ENCODE measurements at regions not wholly inside any gene's neighbourhood (a gene's known extent, or its start where the extent isn't known, plus 50 kb on each side); places are given as distances from the start of the nearest gene placed in this dataset.

DNA sequence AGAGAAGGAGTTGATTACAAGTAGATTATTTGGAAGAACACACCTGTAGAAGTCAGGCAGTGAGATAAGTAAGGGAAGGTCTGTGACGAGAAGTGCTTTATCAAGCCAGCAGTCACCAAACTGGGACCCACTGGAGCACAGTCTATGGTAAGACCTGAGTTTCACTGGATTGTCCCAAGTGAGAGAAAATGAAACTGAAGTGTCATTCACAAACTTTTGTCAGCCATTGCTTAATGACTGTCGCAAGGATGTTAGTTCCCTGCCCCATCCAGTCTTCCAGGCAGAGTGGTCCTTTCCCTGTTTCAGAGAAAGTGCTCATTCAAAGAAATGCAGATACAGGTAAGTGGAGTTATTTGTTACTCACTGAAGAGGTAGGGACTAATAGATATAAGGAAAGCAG is 728.0 kb upstream of the TENM4 start:
- no peak for DNase-seq (ENCODE audit: low read depth in 2 of 2)

DNA sequence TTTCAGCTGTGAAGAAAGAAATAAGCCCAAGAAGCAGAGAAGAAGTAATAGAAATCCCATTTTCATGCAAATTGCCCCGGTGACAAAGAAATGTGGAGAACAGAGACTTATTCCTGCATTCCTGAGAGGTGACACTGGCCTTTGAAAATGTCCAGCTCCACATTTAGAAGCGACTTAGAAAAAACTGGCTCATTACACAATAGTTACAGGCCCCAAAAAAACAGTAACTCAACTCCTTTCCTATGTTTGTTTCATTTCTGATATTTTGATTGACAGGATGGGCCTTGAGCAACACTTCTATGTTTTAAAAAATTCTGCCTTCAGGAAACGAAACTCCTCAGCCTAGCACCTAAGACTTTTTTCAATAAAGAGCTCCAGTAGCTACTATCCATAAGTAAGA is 726.9 kb upstream of the TENM4 start:
- no peak for DNase-seq (ENCODE audit: low read depth in 2 of 2)

DNA sequence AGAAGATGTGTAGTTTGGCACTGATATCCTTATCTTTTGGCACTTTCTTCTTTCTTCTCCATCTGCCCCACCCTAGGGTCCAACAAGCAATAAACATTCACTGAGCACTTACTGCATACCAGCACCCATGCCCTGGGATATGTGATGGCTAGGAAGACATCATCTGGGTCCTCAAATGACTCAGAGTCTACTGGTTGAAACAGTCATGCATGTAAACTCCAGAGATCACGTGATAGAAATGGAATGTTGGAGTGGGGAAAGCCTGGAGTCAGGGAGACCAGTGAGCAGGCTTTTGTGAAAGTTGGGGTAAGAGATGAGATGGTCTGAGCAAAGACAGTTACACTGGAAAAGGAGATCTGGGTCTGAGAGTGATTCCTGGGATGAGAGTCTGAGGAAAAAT is 724.9 kb upstream of the TENM4 start:
- no peak for DNase-seq (ENCODE audit: low read depth in 2 of 2)

DNA sequence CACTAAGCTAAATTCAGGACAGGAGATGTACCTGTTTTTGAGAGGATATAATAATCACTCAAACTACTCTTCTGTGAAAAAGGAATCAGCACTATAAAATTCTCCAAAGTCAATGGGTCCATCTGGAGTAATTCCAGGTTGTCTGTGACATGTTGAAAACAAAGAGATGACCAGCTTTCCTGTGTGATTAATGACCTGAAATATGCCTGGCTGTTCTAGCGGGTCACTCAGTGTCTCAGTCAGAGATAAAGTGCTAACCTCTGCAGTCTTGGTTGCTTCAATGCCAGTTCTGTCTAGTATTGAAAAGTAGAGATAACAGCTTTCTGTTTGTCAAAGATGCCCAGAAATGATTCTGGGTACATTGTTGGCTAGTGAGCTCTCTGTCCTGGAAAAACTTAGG is 722.6 kb upstream of the TENM4 start:
- no peak for DNase-seq (ENCODE audit: low read depth in 2 of 2)

DNA sequence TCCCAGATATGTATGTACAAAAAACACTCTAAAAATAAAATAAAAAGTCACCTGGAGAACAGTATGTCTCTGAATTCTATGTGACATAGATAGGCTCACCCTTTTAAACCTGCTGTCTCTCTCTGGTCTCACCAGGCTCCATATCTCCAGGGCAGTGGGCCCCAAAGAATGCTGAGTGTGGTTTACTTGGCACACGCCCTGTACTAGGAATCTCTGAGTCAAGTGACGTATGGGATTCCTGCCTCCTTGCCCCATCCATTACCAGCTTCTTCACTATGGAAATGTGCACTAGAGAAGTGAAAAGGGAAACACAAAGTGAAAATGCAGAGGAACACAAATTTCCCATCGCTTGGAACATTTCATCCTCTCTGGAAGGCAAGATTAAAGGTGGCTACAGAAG is 722.2 kb upstream of the TENM4 start:
- no peak for DNase-seq (ENCODE audit: low read depth in 2 of 2)

DNA sequence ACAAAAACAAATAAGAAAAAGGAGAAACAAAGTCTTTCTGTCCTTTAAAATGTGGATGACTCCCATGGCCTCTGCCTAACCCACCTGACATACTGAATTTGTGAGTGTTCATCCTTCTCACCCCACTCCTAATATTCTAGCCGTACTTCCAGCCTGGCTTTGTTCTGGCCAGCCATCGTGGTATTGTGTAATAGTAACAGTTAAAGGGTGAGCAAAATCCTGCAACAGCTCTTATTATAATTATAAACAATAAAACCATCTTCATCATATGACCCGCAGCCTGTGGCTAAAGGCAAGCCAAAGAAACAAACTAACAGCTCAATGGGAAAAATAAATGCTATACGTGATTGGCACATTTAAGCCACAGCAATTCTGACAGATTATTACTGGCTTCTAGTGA is 721.6 kb upstream of the TENM4 start:
- no peak for DNase-seq (ENCODE audit: low read depth in 2 of 2)

DNA sequence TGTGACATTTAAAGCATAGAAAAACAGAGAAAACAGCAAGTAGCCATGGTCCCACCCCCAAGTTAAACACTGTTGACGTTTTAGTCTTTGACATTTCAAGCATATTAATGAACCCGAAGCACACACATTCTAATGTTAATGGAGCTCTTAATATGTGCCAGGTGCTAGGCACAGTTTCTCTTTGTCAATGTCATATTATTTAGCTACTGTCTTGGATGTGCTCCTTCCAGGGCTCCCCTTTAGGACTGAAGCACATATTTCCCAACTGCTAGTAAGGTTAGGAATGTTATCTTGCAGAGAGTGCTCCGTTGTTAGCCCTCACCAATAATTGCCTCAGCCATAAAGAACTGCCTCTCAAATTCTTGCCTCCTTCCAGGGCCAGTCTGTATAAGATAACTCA is 716.6 kb upstream of the TENM4 start:
- no peak for DNase-seq (ENCODE audit: low read depth in 2 of 2)

DNA sequence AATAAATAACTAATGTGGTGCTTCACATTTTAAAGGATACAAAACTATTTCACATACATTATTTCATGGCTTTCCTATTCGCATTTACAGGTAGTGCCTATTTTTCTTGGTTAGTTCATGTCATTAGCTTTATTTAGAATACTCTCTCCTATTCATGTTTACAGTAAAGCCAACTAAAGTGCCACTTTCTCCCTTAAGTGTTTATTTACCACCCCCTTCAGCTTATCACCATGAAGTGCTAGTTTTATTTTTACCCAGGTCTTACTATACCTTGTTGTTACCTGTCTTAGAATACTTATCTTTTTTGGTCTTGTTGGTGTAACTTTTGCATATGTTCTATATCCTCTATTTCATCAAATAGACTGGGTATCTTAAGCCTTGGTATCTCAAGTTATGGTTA is 715.2 kb upstream of the TENM4 start:
- DNase-seq (ENCODE audit: low read depth in 2 of 2), result no peak

DNA sequence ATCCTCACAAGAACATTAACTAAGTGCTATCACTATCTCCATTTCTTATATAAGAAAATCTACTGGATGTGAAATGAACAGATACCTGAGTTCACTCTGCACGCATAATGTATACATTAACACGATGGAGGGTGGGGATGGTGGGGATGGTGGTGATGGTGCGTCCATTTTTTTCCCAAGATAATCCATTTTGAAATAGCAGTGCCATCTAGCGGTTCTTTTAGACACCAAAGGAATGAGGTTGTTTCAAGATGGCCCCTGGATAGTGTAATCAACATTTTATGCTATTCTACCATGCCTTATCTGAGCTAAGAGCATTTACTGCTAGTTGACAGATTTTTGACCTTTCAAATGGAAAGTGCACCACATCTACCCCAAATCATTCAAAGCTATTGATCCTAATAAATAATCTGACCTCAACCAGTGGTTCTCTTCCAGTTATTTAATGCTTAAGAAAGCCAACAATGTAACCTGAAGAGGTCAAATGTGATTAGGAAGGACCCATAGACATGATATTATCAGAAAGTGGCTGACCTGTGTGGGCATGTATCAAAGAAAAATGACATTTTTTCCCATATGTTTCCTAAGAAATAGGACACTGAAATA is 714.7 kb upstream of the TENM4 start:
- no peak for DNase-seq (ENCODE audit: low read depth in 2 of 2)

DNA sequence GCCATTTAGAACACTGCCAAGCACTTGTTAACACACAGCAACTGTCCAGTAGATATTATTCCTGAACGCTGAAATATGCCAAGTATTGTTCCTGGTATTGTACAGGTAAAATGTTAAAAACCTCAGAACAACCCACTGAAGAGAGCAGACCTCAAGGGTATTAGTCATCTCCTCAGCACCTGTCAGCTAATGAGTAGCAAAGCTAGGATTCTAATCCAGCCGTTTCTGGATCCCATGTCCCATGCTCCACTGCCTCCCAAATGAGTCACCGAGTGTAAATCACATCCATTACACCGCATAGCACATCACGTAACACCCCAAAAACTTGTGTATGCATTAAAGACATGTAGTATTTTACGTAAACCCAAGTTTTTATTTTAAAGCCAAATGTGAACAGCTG is 705.4 kb upstream of the TENM4 start:
- DNase-seq (ENCODE audit: low read depth in 2 of 2), result no peak

DNA sequence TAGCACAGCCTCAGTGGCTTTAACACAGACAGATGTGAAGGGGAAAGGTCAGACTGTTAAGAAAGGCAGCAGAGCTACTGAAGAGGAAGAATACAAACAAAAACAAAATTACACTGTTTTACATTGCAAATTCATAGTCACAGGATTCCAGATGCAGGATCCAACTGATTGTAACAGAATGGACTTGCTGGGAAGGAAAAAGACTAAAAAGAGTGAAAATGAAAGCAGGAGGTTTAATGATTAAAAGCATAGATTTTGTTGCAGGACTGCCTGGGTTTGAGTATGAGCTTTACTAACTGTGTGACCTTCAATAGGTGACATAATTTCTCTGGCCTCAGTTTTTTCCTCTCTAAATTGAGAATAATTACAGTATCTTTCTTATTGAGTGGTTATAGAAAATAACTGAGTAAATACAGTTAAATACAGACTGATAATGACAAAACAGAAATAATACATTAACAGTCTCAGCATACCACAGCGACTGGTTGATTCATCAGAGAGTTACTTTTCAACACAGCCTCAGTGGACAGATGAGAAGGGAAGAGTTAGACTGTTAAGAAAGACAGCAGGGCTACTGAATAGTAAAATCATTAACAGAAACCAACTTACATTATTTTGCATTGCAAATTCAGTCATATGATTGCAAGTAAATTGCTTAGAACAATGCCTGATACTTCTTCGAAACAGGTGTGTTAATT is 704.2 kb upstream of the TENM4 start:
- DNase-seq (ENCODE audit: low read depth in 2 of 2), result no peak

DNA sequence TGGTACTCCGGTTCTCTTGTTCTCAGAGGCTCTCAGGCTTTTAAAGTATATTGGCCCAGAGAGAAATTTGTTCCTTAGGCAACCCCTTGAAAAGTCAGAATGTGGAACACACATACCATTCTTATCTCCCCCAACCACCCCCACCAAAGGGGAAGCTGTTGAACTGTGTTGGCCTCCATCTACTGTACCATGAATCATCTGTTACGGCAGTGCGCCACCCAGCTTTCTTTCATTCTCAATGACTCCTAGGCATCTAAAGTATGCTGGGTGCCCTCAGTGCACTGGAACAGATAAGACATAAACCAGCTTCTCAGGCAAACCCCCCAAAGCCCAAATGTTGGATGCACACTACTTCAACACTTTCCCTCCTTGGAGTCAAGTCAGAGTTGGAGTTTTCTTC is 696.2 kb upstream of the TENM4 start:
- DNase-seq (ENCODE audit: low read depth in 2 of 2), result no peak

DNA sequence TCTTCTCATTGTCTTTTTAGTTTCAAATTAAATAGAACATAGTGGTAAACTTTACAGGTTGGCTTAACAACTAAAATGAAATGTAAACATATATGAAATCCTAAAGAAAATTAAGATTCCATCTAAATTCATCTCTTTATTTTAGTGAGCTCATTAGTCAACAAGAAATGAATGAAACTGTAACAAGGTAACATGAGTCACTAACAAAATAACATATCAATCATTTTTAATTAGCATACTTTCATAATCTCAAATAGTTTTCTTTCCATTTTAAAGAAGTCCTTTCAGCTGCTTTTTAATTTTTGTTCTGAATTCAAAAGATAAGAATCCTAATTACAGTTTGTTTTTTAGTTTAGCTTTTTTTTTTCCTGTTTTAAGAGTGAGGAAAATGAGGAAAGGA is 688.6 kb upstream of the TENM4 start:
- DNase-seq (ENCODE audit: low read depth in 2 of 2), result no peak

DNA sequence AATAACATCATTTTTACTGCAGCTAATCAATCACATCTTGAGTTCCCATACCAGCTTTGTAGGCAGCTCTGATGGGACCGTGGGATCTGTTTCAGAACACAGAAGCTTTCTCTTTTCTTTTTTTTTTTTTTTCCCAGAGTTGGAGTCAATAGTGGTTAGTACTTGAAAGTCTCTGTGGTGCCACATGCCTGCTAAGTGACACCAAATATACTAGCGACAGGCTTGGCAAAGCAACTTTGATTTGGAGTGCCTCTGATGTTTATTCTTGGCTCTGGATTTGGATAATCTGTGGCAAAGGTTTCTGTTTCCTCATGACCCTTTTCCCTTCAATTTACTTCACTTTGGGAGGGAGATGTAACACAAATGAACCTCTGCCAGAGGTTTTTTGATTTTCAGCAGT is 681.4 kb upstream of the TENM4 start:
- DNase-seq (ENCODE audit: low read depth in 2 of 2), result no peak

DNA sequence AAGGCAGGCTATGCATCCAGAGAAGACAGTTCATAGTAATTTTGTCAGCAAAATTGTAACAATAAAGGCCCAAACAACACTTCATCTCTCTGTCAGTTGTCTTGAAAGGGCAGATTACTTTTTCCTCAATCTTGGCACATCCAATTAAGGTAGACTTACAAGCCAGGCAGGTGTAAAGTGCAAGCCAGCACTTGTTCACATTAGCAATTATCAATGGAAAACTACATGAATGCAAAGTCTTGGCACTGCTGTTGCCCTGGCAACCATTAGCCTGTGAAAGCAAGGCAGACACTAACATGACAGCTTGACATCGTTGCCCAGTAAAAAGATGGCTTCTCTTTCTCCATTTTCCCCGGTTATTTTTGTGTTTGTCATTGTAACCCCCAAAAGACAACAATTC is 677.2 kb upstream of the TENM4 start:
- no peak for DNase-seq (ENCODE audit: low read depth in 2 of 2)

DNA sequence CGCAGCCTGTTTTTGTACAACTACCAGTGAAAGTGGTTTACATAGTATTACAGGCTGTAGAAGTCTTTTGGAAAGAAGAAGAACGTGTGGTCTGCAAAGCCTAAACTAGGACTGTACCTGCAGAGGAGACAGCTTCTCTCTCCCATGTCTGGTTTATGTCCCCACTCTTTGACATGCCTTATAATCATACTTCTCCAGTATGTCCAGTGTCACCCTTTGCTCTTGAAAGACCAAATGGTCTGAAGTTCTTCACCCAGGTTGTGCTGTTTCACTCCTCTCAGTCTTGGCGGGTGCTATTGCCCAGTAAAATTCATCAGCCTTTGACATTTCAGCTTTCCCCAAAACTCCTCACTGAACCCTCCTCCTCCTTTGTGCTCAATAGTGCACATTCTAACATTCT is 676.0 kb upstream of the TENM4 start:
- DNase-seq (ENCODE audit: low read depth in 2 of 2), result no peak

DNA sequence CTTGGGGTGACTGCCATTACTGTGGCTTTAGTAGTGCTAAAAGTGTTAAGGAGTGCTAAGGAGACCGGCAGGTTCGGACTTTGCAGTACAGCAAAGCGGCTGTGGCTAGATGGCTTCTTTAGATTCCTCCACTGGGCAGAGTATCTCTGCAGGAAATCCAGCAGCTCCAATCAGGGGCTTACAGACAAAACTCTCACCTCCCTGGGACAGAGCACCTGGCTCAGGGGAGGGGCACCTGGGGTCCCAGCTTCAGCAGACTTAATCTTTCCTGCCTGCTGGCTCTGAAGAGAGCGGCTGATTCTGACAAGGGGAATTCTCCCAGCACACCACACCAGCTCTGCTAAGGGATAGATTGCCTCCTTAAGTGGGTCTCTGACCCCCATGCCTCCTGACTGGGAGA is 668.8 kb upstream of the TENM4 start:
- no peak for DNase-seq (ENCODE audit: low read depth in 2 of 2)

DNA sequence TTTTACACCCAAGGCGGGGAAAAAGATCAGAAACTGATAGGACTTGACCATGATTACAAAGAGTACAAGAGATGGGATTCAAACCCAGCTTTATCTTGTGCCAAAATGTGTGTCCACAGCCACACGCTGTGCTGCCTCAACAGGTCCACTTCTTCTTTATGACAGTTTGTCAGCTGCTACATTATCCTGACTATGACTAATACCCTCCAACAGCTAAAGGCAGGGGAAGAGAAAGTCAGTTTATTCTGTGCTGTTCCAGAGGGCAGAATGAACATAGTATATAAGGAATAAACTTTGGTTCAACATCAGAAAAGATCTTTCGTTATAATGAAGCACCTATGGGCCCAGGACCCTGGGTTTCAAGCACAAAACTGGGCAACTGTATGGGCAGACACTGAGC is 668.2 kb upstream of the TENM4 start:
- DNase-seq (ENCODE audit: low read depth in 2 of 2), result no peak

DNA sequence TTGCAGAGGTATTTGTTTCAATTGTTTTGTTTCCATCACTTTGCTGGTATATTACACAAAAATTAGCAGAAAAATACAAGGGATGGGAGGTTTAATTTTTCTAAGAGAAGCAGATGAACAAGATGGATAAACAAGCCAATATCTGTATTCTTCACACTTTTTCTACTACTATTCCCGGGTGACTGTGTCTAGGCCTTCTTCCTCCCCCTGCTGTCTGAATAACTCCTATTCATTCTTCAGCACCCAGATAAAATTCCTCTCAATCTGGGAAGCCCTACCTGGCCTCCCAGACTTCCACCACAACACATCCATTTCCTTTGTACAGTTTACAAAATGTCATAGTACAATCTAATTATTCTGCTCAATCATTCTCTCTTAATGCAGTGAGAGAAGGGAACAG is 666.6 kb upstream of the TENM4 start:
- DNase-seq (ENCODE audit: low read depth in 2 of 2), result no peak

DNA sequence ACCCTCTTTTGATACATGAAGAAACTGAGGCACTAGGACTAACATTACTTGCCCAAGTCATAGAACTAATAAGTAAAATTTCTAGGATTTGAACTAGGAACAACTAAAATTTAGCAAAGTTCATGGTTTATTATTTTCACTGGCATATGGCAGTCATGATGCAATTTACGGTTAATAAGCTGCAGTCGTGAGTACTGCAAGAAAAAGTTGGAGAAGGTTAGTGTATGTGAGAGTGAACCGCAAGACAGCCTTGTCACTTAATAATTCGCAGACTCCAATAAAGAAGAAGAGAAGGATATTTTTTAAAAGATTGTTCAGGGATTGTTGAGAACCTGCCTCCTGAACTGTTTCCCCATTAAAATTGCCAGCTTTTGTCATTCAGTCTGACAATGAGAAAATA is 663.4 kb upstream of the TENM4 start:
- no peak for DNase-seq (ENCODE audit: low read depth in 2 of 2)

DNA sequence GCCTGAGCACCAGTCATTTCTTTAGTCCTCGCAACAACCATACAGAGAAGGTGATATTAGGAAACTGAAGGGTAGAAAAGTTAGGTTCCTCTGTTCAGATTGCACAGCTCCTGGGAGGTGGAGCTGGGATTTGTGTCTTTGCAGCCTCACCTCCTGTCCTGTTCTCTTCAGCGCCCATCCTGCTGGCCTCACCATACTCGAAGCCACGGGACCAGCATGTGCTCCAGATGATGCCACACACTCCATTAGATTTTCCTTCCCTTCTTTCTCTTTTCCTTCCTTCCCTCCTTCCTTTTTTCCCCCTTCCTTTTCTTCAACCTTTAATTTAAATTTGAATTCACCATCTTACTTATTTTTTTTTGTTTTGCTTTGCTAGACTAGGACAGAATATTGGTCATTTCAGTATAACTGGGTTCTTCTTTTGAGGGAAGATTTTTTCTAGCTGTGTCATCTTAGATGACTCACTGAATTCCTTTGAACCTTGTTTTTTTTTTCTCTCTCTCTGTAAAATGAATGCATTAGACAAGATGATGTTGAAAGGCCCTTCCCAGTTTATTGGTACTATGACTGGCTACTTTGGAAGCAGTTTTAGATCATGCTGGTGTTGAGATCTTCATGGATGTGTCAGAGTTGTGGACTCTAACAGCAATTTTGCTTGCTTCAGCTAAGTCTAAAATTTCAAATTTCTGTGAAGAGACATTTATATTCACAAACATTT is 662.5 kb upstream of the TENM4 start:
- no peak for DNase-seq (ENCODE audit: low read depth in 2 of 2)

DNA sequence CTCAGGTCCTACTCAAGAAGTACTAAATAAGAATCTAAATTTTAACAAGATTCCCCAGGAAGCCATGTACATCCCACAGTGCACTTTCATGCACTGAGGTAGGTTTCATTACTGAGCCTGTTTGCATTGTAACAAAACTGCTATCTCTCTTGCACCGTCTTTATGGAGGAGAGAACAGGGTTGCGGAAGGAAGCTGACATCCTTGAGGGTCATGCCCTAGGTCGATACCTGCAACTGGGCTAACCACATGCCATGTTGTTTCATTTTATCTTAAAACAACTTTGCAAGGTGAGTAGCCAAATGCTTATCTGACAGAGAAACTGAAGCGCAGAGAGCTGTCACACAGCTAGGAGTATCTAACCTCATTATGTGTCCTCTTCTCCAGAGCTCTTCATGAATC is 656.3 kb upstream of the TENM4 start:
- DNase-seq (ENCODE audit: low read depth in 2 of 2), result no peak

DNA sequence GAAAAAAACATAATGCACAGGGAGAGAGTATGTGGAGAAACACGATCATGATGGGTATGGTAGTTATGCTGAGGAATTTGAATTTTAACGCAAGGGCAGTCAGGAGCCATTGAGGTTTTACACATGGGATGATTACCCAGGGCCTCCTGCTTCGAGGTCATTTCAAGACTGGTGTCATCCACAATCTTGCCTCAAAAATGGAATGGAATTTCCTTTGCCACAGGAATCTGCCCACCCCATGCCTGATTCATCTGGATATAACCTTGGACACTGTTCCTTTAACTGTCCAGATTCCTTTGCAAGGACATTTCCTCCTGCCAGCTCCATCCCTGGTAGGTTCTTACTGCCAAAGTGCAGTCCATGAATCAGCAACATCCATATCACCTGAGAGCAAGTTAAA is 655.9 kb upstream of the TENM4 start:
- no peak for DNase-seq (ENCODE audit: low read depth in 2 of 2)
